ENCODE measurements at regions not wholly inside any gene's neighbourhood (a gene's known extent, or its start where the extent isn't known, plus 50 kb on each side); places are given as distances from the start of the nearest gene placed in this dataset.

- TF ChIP-seq MAFF (IDR thresholded peaks at IDR 0.05; ENCODE audit: low read length) = no peak
Measured at GRCh38 chr20:40860487-40860902, 168.1 kb upstream of the TOP1 start (continued).

- H2AFZ ChIP-seq (ENCODE audit: low read depth, low read length) = no peak overlapping the region
- H3K79me2 ChIP-seq (ENCODE audit: control insufficient read depth, insufficient read depth, low read length) = no peaks in the 10 kb centered on the region
- no peaks in the 10 kb centered on the region for H3K4me1 ChIP-seq (replicated peaks in 1 of 2; ENCODE audit: control insufficient read depth in 2 of 2, insufficient read depth in 2 of 2, low read length in 2 of 2)
- CTCF ChIA-PET (ENCODE audit: low intra/inter-chr PET ratio) = no interaction called here
- WGBS (ENCODE audit: insufficient coverage, low coverage, missing lambda C conversion rate) = 1% methylated on average over 11 of the region's 11 CpGs
- H3K4me3 ChIP-seq = no peak overlapping the region
- no peak overlapping the region for H3K4me2 ChIP-seq (ENCODE audit: insufficient read depth, low read length)
- no peaks in the 10 kb centered on the region for H3K9me3 ChIP-seq (replicated peaks; ENCODE audit: control insufficient read depth, insufficient read depth, low read depth, low read length)
- no peak overlapping the region for H3K9ac ChIP-seq (ENCODE audit: insufficient read depth in 1 of 2, low read depth in 2 of 2, low read length in 2 of 2)
- BruUV-seq (replicated peaks) = no TSS peak
- H3K27me3 ChIP-seq (ENCODE audit: control insufficient read depth in 2 of 2, insufficient read depth in 2 of 2, low read length in 2 of 2) = peaks cover 2 to 40% of the 10 kb centered on the region in 2 experiments; a peak in 2 of 5 replicates
- DNase-seq (ENCODE audit: extremely low read depth in 1 of 4, low spot score in 3 of 4) = no peak
- no peaks in the 10 kb centered on the region for H3K9me1 ChIP-seq (ENCODE audit: control insufficient read depth, insufficient read depth, low read length)
- no peak overlapping the region for H3K27ac ChIP-seq (ENCODE audit: extremely low read depth, low read depth, low read length)
- H4K20me1 ChIP-seq (replicated peaks; ENCODE audit: control insufficient read depth, insufficient read depth, low read length) = no peaks in the 10 kb centered on the region; the same call in 1 of the 2 replicates
- FAIRE-seq = no peak
- no peaks in the 10 kb centered on the region for H3K36me3 ChIP-seq (ENCODE audit: control insufficient read depth, insufficient read depth, low read length)
- TF ChIP-seq NCOA4 (IDR thresholded peaks at IDR 0.05; ENCODE audit: partially characterized antibody) (no peak), ZFP30 (CRISPR knock-in tag; IDR thresholded peaks at IDR 0.05; ENCODE audit: borderline replicate concordance) (no peak), HES1 (IDR thresholded peaks at IDR 0.05; ENCODE audit: low read depth) (no peak), NEUROD1 (IDR thresholded peaks at IDR 0.05; ENCODE audit: borderline replicate concordance, low read depth, low read length, partially characterized antibody) (no peak), NFE2L1 (tag; IDR thresholded peaks at IDR 0.05; ENCODE audit: borderline replicate concordance, low read depth) (no peak)
- intact Hi-C loops (cut with micrococcal nuclease) (no loop called here), in situ Hi-C loops (cut with MboI) (no loop called here)
- POLR2A ChIA-PET = interaction anchor here (0.9 to 1.1 kb wide), 2 partner anchors 9 to 11 kb away, joined by 3 read pairs; no protein-coding TSS in a partner anchor
- no peak for ATAC-seq
Measured at GRCh38 chr20:40861427-40862008, 167.1 kb upstream of the TOP1 start.

Data from K562 (cell line).